ENCODE measurements at regions not wholly inside any gene's neighbourhood (a gene's known extent, or its start where the extent isn't known, plus 50 kb on each side); places are given as distances from the start of the nearest gene placed in this dataset.
A peak's percentile ranks its signal among the peaks of the same experiment; 100 is the strongest.

GRCh38 chr20:48012401-48012974, 227.2 kb upstream of the SULF2 start (continued):
- TF ChIP-seq MXI1 (IDR thresholded peaks at IDR 0.05; ENCODE audit: low read depth, low read length) = no peak
- no peak for TF ChIP-seq STAT3 (IDR thresholded peaks at IDR 0.05; ENCODE audit: low read depth, low read length)
- TF ChIP-seq BCL3 (IDR thresholded peaks at IDR 0.05; ENCODE audit: borderline replicate concordance, insufficient read depth, low read depth, low read length, poor library complexity, severe bottlenecking) = no peak
- TF ChIP-seq TARDBP (IDR thresholded peaks at IDR 0.05; ENCODE audit: borderline replicate concordance) = no peak
- TF ChIP-seq BHLHE40 (IDR thresholded peaks at IDR 0.05; ENCODE audit: borderline replicate concordance in 1 of 2, low read depth in 2 of 2, low read length in 1 of 2) = no peak
- no peak for TF ChIP-seq PBX3 (IDR thresholded peaks at IDR 0.05; ENCODE audit: insufficient replicate concordance, low read depth, low read length)
- TF ChIP-seq POLR2AphosphoS2 (IDR thresholded peaks at IDR 0.05; ENCODE audit: low read depth, low read length) = no peak
- TF ChIP-seq NFXL1 (IDR thresholded peaks at IDR 0.05; ENCODE audit: borderline replicate concordance) = 0 out of 2 replicates have a peak, but pooled peaks have one; percentile 56
- no peak for TF ChIP-seq KLF5 (IDR thresholded peaks at IDR 0.05; ENCODE audit: partially characterized antibody)
- TF ChIP-seq NR2C1 (IDR thresholded peaks at IDR 0.05) = no peak
- TF ChIP-seq FOXK2 (IDR thresholded peaks at IDR 0.05) = no peak
- TF ChIP-seq RAD21 (IDR thresholded peaks at IDR 0.05; ENCODE audit: insufficient read depth, low read depth, low read length) = no peak
- no peak for TF ChIP-seq RFX5 (IDR thresholded peaks at IDR 0.05; ENCODE audit: low read depth, low read length)
